Stromal cell of bone marrow (primary cell): ENCODE measurements at regions not wholly inside any gene's neighbourhood (a gene's known extent, or its start where the extent isn't known, plus 50 kb on each side); places are given as distances from the start of the nearest gene placed in this dataset.

ENCODE experiments used
- DNase-seq: peaks from one replicate; pipeline ENCODE4 v3.0.0-alpha.2; 2012; ENCODE audit warnings: low read depth

DNA sequence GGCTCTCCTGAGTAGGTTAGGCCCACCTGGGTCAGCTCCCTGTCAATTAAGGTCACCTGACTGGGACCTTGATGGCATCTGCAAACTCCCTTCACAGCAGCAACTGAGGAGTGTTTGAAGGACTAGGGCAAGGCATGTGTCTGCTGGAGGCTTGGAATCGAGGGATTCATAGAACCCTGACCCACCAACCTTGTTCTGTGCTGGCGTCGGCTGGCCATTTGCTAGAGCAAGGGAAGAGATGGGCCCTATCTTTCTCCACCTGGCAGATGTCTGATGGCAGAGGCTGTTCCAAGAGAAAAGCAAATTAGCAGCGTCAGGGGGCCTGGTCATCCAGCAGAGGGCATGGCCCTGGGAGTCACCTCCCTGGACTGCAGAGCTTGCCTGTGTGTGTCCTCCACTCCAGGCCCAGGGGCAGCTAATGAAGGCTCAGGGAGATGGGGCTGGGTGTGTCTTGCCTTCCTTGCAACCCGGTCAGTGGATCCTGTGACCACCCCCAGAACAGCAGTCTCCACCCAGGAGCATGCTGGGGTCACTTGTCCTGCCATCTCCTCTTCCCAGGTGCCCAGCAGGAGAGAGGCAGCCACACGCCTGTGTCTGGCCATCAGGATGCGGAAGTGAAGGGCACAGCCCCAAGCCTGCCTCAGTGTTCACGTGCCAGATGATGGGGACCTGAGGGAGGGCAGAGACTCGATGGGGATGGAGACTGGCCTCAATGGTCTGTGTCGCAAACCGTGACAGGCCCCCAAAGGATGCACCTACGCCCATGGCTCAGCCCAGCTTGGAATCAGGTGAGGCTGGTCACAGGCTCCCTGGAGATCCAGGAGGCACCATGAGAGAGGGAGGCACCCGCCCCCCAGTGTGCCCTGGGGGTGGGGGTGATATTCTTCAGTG is 53.9 kb downstream of the BARX1 start:
- DNase-seq: no peak

- DNase-seq: no peak
Observed at GRCh38 chr9:93900436-93900819, 54.7 kb downstream of the BARX1 start.

GRCh38 chr9:93899609-93900435 is 55.3 kb downstream of the BARX1 start:
- no peak for DNase-seq

- DNase-seq: no peak
Observed at GRCh38 chr9:93898502-93899426, 56.4 kb downstream of the BARX1 start.

- DNase-seq: no peak
Observed at GRCh38 chr9:93898026-93898425, 57.1 kb downstream of the BARX1 start.

GRCh38 chr9:93897075-93897970 is 57.8 kb downstream of the BARX1 start:
- DNase-seq: no peak

DNA sequence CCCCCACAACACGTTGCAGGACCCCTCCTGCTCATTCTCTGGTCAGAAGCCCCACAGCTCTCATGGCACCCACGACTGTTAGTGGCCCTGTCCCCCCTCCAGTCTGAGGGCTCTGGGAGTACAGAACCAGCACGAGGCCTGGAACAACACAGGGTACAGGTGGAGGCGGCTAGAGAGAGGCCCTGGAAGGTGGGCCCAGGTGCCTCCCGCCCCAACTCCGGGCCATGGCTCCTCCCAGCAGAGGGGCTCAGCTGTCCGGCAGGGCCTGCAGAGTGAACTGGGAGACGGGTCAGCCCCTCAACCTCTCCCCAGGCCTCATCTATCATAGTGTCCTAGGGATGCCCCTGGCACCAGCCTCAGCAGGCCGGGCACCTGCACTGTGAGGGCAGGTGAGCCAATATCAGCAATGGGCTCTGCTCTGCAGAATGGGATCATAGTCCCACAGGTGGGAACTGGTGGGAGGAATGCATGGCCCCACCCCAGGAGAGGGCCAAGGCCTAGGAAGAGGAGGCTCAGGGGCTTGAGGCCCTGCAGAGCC is 58.6 kb downstream of the BARX1 start:
- no peak for DNase-seq

- no peak for DNase-seq
Observed at GRCh38 chr9:93896093-93896492, 59.1 kb downstream of the BARX1 start.

DNA sequence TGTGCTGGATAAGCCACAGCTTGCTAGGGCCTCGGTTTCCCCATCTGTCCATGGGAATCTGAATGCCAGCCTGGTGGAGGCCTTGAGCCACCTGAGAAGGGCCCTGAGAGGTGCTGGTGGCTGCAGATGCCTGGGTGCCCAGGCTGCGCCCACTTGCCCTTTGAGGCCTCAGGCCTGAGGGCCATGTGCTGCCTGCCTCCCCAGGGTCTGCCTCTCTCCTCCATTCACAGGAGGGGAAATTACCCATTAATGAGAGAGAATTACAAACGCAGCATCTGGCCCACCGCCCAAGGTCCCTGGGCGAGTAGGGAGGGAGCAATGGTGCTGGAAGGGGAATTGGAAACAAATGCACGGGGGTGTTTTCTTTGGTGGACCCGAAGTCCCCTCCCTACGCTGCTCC is 59.6 kb downstream of the BARX1 start:
- DNase-seq: no peak

DNA sequence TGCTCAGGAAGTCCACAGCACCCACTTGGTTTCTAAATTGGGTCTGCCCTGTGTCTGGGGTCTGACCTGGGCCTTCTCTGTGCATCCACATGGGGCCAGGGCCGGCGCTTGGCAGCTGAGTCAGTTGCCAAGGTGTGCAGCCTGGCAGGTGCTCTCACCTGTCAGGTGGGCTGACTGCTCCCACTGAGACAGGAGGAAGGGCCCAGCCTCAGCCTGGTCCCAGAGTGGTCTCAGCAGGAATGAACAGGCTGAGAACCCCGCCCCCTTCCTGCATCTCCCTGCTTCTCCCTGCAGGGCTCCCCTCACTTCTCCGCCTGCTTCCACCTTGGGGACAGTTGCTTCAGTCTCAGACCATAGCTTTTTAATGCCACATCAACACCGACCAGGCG is 60.5 kb downstream of the BARX1 start:
- no peak for DNase-seq

- no peak for DNase-seq
Observed at GRCh38 chr9:93893899-93894690, 61.1 kb downstream of the BARX1 start.

GRCh38 chr9:93893194-93893593 is 62.0 kb downstream of the BARX1 start:
- DNase-seq: no peak

GRCh38 chr9:93892748-93893147 is 62.4 kb downstream of the BARX1 start:
- no peak for DNase-seq

DNA sequence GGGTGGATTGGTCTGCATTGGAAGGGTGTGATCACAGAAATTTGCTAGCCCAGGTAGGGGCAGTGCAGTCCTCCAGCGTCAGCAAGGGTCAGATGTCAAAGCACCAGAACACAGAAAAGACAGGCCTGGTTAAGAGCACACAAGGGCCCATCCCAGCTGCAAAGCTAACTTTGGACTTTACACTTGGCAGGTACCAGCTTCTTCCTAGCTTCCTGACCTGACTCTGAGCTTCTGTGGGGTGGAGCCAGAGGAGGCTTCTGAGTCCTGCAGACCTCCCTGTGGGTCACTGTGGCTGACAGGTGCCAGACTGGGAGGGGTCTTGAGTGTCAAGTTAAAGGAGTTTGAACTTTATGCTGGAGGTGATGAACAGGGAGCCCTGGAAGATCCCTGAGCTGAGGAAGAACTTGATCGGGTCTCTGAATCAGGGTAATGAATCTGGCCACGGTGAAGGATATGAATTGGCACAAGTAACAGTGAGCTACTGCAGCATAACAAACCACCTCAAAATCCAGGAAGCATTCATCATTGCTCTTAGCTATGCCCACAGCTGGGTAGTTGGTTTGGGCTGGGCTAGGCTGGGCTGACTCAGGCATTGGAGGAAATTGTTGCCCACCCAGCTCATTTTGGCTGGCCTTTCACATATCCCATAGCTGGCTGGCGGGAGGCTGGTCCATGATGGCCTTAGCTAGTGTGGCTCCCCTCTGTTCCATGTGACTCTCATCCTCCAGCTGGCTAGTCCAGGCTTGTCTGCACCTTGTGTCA is 63.4 kb downstream of the BARX1 start:
- DNase-seq: no peak

DNA sequence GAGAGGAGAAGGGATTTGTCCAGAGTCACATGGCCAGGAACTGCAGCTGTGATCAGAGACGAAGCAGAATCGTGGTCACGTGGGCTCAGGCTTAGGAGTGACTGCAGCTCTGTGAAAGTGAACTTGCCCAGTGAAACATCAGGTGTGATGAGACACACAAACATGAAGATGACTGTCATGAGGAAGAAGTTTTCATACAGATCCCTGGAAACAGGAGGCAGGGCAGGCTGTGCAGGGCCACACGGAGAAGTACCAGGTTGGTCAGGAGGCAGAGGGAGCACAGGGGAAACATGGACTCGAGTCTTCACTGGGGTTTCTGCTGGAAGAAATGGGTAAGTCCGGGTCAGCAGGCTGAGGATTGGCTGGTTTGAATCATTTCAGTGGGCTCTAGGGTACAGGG is 64.1 kb downstream of the BARX1 start:
- DNase-seq: no peak

GRCh38 chr9:93890436-93890935 is 64.7 kb downstream of the BARX1 start:
- DNase-seq: no peak

DNA sequence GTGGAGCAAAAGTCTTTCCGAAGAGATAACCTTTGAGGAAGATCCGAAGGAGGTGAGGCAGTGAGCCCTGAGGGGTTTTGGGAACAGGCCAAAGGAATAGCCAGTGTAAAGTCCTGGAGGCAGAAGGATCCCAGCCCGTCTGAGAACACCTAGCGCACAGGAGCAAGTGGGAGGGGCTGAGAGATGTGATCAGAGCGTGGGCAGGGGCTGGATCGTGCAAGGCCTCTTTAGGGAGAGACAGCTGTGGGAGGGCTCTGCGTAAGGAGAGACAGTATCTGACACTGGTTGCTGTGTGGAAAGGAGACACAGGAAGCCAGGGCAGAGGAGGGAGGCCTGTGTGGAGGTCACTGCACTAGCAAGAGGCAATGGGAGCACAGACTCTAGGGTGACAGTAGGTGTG is 68.2 kb downstream of the BARX1 start:
- DNase-seq: no peak

DNA sequence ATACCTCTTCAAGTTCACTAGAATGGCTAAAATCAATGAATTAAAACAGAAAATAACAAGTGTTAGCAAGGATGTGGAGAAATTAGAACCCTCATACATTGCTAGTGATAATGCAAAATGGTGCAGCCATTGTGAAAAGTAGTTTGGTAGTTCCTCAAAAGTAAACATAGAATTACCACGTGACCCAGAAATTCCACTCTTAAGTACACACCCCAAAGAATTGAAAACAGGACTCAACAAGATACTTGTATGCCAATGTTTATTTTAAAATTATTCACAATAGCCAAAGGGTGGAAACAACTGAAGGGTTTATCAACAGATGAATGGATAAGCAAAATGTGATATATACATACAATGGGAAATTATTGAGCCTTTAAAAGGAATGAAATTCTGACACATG is 70.3 kb downstream of the BARX1 start:
- DNase-seq: no peak
